ENCODE measurements at regions not wholly inside any gene's neighbourhood (a gene's known extent, or its start where the extent isn't known, plus 50 kb on each side); places are given as distances from the start of the nearest gene placed in this dataset.
"Not testable (repeated sequence)": the region's sequence is repeated elsewhere in the genome, so short reads cannot be mapped to it uniquely, and the experiment has no call there.

DNA sequence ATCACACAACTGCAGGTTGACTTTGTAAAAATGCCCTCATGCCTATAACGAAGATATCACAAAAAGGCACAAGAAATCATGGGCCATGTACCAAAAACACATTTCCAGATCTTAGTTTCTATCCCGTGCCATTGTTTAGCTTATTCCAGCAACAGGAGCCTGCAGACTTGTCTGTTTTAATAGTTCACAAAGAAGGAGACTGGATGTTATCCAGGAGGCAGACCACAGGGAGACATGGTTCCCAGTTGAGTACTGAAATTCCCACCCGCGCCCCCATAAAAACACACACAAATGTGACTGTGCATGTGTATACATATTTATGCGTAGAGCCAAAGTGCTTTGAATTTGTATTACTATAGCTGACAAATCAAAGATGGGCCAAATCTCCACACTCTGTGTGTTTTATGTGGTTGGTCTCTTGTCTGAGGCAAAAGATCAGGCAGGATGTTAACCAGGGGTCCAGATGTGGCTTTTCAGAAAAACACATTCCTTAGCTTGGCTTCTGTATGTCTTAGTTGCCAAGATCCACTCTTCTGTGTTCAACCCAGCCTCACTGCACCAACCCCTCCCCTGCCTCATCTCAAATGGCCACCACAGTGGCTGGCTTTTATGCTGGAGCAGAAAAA is 469.2 kb upstream of the DIPK2B start:
- no peak for DNase-seq (ENCODE audit: low spot score)

DNA sequence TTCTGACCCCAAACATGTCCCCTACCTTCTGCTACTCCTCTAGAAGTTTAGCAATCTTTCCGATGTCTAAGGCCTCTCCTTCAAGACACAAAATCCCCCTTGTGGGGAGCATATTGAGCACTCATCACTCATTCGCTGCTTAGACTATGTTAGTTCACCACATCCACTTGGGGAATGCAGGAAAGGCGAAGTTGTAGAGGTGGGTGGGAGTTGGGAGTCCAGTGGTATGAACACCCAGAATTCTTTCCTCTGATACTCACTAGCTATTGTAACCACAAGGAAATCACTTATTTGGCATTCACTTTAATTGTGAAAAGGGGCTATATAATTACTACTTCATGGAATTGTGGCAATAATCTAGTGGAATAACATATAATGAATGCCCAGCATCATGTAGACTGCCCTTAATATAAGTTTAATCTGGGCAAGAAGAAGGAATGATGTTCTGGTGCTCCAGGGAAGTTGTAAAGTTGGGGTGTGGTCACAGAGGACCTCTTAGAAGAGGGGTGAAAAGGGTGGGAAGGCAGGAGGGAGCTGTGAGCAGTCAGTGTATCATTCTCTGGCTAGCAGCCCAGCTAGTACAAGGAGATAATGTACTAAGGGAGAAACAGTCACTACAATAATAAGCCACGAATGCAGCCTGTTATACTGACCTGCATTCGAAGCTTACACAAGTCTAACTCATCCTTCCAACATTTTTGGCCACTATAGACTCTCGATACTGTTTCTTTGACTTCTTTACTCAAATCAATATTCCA is 468.2 kb upstream of the DIPK2B start:
- no peak for DNase-seq (ENCODE audit: low spot score)

DNA sequence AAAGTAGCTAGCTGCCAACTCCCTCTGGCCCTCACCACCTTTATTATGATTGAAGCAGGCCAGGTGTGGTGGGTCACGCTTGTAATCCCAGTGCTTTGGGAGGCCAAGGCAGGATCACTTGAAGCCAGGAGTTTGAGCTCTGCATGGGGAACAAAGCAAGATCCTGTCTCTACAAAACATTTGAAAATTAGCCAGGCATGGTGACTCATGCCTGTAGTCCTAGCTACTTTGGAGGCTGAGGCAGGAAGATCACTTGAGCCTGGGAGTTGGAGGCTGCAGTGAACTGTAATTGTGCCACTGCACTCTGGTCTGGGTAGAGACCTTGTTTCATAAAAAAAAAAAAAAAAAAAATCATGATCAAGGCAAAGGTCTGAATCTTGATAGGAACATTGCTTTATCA is 467.0 kb upstream of the DIPK2B start:
- no peak for DNase-seq (ENCODE audit: low spot score)

DNA sequence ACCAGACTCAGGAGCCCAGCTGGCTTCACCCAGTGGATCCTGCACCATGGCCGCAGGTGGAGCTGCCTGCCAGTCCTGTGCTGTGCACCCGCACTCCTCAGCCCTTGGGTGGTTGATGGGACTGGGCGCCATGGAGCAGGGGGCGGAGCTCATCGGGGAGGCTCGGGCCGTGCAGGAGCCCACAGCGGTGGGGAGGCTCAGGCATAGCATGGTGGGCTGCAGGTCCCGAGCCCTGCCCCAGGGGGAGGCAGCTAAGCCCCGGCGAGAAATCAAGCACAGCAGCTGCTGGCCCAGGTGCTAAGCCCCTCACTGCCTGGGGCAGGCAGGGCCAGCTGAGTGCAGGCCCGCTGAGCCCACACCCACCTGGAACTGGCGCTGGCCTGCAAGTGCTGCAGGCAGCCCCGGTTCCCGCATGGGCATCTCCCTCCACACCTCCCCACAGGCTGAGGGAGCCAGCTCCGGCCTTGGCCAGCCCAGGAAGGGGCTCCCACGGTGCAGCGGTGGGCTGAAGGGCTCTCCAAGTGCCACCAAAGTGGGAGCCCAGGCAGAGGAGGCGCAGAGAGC is 464.1 kb upstream of the DIPK2B start:
- DNase-seq (ENCODE audit: low spot score), result no peak

DNA sequence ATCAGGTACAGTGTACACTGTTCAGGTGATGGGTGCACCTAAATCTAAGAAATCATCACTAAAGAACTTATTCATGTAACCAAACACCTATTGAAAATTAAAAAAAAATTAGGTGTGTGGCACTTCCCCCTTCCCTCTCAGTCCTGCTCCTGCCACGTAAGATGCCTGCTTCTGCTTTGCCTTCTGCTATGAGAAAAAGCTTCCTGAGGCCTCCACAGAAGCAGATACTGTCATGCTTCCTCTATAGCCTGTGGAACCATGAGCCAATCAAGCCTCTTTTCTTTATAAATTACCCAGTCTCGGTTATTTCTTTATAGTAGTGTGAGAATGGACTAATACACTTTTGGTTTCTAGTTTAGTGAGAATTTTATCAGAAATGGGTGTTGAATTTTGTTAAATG is 459.8 kb upstream of the DIPK2B start:
- no peak for DNase-seq (ENCODE audit: low spot score)

DNA sequence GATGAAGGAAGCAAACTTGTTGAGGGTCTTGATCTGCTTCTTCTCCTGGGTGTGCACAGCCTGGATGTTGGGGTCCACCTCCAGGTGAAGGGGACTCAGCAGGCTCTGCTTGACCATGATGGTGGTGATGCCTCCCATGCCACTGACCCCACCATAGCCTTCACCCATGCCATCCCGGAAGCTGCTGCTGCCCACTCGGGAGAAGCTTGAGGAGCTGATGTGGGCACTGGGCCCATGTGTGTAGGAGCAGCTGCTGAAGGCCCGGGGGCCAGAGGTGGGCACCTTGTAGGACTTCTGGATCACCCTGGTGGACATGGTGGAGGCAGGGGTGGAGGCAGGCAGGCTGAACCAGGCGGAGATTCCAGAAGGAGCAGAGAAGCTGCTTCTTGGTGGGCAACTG is 432.7 kb upstream of the DIPK2B start:
- DNase-seq (ENCODE audit: low spot score), result no peak

DNA sequence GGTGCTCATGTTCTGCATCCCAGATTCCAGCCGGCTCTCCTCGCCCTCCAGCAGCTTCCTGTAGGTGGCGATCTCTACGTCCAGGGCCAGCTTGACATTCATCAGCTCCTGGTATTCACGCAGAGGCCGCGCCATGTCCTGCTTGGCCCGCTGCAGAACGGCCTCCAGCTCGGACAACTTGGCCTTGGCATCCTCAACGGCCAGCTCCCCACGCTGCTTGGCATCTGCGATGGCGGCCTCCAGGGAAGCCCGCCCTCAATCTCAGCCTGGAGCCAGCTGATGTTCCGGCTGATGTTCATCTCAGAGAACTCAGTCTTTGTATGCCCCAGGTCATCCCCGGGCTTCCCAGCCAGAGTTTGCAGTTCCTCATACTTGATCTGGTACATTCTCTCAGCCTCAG is 431.8 kb upstream of the DIPK2B start:
- no peak for DNase-seq (ENCODE audit: low spot score)

DNA sequence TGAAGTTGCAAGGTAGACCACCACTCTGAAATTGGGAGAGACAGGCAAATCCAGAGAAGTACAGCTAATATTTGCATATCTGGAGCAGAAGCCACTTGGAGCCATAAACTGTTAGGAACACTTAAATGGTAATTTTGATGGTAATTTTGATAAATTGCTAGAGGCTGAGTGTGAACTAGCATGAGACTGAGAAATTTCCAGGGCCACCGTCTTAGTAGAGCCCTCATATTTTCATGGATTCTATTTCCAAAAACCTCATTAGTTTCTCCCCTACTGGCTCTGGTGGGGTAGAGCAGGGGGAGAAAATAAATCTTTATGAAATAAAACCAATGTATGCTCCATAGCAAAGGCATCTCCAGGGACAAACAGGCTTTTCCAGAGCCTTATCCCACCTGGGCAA is 429.4 kb upstream of the DIPK2B start:
- no peak for DNase-seq (ENCODE audit: low spot score)

DNA sequence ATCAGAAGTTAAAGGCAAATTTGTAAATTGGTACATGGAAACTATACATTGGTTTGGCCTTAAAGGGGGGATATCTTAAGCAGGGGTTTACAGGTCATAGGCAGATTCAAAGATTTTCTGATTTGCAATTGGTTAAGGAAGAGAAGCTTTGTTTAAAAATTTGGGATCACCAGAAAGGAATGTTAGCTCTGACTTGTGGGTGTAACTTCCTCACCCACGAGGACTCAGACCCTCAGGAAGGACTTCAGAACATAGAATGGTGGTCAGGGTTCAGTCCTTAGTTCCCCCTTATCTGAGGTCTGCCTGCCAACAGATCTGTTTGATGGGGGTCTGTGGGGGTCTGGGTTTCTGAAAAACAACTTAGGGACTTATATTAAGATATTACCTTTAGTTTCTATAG is 427.4 kb upstream of the DIPK2B start:
- no peak for DNase-seq (ENCODE audit: low spot score)

DNA sequence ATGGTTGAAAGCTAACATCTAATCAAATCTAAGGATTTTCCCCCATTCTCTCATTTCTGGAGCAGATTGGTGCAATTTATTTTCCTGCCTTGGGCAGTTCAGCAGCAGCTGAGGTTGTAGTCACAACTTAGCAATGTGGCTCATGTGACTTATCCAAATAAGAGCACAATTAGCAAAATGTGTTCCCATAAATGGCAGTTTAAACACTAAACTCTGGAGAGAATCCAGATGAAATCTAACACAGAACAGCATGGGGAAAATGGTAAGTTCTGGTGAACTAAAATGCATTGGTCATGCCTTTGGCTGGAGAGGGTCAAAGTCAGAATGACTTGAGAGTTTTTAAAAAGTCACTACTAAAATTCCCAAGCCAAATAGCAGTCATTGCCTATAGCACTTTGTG is 422.6 kb upstream of the DIPK2B start:
- no peak for DNase-seq (ENCODE audit: low spot score)

DNA sequence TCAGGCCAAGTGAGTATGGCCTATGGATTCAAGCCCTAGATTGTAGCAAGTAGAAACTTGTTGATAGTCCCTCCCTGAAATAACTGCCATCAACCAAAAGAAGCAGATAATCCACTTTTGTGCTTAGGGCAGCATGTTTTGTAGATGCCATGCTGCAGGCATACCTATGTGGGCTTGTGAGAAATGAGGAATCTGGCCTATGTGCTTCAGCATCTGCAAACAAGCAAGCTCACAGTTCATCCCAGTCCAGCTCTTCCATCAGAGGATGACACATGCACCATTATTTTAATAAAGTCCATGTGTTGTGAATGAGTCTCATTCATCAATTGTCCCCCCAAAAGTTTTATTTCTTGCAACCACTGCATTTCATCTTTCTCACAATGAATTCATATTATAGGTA is 421.9 kb upstream of the DIPK2B start:
- no peak for DNase-seq (ENCODE audit: low spot score)

DNA sequence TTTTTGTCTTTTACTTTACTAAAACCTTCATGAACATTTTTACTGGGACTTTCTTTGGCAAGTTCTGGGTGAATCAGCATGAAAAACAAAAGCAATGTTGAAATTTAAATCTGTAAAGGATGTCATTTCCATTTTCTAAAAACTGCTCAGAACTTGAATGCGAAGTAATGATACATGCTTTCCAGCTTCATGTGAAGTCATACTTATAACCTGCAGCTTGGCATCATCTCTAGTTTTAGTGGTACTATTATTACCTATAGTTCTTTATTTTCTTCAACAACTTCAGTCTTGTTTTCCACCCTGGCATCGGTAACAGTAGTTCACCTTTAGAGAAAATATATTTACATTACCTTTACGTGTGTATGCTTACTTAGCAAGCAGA is 421.4 kb upstream of the DIPK2B start:
- no peak for DNase-seq (ENCODE audit: low spot score)

DNA sequence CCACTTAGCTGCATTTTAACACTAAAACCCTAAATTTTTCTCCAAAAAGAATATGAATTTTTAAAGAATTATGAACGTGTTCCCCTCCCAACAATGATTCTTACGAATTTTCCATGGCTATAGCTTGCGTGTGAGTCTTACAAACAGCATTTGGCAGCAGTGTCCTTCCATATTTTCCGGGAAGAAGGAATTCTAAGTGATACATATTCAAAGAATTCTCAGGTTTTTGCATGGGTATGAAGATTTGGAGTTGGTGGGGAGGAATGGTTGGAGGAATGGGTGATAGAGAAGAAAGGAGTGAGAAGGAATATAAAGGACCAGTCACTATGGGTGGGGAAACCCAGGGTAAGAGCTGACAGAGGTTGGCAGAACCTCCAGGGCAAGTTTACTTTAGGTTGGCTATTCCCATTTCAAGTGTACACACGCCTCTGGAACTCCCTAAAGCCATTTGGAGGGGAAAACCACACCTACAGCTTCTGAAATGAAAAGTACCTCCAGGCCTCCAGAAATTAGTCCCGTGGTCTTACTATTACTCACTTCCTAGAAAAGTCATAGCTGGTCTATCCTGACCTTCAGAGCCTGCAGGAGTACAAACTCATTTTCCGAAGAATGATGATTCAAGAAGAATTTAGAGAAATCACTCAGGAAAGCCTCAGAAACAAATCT is 420.8 kb upstream of the DIPK2B start:
- DNase-seq (ENCODE audit: low spot score), result no peak

DNA sequence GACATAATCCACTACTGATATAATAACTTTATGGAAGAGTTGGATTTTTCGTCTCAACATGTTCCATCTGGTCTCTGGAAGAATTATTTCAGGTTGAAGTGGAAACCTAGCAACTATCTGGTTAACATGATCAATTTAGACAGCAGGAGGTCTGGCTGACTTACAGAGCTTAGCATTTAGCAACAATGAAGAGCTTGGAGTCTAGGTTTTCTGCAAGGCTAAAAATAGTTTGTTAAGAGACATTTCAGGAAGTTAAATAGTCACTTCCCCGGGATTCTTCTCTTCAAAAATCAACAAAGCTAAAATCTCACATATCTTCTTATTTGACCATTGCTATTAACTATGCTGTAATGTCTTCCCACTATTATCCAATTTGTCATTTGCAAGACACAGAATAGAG is 418.6 kb upstream of the DIPK2B start:
- no peak for DNase-seq (ENCODE audit: low spot score)

DNA sequence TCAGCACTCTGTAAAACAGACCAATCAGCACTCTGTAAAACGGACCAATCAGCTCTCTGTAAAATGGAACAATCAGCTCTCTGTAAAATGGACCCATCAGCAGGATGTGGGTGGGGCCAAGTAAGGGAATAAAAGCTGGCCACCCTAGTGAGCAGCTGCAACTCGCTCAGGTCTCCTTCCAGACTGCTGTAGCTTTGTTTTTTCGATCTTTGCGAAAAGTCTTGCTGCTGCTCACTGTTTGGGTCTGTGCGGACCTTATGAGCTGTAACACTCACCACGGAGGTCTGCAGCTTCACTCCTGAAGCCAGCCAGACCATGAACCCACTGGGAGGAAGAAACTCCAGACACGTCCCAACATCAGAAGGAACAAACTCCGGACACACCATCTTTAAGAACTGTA is 414.9 kb upstream of the DIPK2B start:
- DNase-seq (ENCODE audit: low spot score), result not testable (repeated sequence)

DNA sequence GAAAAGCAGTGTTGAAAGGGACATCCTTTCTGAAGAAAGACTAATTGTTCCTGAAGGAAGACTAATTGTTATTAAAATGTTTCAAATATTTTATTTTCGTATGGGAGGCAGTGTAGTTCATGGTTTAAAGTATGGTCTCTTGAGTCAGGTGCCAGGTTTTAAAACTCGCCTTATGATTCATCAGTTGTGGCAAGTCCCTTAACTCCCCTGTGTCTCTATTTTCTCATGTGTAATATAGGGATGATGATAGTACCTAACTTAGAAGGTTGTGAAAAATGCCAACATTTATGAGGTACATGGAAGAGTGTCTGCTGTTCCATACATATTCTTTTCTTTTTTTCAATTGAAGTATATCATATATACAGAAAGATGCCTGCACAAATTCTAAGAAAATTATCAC is 414.2 kb upstream of the DIPK2B start:
- no peak for DNase-seq (ENCODE audit: low spot score)

DNA sequence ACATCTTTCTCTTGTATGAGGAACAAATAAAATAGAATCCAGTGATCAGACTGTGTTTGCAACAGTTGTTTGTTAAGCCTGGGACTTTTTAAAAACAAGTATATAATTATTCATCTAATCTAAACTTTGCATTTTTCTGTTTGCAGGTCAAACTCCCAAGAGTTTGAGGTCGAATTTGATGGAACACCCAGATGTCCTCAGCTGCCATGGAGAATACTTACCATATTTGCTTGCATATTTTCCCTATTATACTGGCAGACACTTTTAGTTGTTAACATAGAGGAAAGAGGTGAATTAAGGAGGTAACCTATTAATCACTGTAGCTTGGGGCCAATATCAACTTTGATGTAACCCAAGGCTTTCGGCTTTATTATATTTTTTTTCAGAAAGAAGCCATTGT is 401.5 kb upstream of the DIPK2B start:
- no peak for DNase-seq (ENCODE audit: low spot score)

DNA sequence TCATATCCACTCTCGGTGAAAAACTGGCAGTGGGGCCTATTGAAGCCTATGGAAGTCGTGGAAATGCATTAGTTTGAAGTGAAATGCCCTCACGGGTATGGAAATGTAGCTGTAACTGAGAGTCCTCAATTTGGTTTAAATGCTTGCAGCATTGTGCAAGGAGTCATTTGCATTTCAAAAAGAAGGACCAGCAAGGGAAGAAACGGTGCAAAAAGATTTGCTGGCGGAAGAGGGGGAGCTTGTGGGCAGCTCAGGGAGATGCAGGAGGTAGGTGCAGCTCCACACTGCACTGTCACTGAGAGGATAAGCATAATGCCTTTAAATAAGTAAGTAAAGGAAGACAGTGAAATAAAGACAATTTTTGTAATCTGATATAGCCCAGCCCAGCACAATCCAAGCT is 400.4 kb upstream of the DIPK2B start:
- no peak for DNase-seq (ENCODE audit: low spot score)

DNA sequence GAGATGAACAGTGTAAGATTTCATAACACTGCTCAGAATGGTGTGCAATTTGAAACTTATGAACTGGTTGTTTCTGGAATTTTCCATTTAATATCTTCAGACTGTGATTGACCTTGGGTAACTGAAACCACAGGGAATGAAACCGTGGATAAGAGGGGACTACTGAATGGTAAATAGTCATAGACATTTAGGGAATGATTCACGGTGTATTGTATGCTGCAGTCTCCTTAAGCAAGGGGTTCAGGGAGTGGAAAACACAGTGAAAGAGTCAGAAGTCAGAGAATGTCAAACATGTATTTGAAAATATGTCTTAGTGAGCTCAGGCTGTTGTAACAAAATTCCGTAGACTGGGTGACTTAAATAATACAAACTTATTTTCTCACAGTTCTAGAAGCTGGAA is 398.2 kb upstream of the DIPK2B start:
- no peak for DNase-seq (ENCODE audit: low spot score)

DNA sequence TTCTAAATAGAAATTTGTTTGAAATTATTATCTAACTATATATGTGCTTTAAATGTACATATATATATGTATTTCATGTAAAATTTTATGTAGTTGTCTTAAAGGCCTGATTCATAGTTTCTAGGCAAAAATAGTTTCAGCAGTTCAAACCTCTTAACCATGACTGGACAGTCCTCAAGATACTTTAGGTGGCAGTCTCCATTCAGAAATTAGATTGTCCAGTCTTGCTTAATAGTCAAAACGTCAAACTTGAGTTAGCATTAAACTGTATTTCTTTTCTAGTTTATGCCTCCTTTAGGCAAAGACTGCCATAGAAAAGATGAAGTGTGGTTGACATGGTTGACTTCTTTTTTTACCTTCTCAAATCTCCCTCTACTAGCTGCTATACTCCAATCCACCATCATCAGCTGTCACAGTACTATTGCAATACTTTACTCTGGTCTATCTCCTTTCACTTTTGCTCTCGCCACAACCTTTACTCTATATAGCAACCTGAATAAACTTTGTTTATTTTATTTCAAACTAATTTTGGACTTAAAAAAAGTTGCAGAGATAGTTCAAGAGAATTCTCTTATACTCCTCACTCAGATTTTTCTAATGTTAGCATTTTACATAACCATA is 395.6 kb upstream of the DIPK2B start:
- DNase-seq (ENCODE audit: low spot score), result no peak

DNA sequence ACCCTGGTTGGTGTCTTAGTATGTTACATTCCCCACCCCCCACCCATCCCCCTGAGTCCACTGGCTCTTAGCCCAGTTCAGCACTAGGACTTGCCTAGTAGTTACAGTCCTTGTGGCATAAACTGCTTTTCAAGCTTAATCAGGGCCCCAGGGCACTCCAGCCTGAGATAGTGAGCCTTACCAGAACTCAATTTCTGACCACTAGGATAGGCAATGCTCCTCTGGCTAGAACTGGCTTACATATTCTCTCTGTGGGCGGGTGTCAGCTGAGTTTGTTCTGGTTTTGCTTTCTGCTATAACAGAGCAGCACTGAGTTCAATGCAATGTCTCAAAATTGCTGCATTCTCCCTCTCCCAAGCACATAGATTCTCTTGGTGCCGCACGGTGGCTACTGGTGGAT is 391.4 kb upstream of the DIPK2B start:
- no peak for DNase-seq (ENCODE audit: low spot score)

DNA sequence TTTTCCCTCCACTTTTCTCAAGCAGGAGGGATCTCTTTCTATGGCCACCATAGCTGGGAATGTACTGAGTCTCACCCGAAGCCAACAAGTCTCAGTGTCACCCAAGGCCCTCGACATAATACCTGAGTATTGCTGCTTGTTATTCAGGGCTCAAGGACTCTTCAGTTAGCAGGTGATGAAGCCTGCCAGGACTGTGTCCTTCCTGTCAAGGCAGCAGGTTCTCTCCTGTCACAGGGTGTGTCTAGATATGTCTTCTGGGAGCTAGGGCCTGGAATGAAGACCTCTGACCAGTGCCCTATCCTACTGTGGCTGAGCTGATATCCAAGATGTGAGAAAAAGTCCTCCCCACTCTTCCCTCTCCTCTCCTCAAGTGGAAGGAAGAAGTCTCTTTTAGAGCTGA is 391.0 kb upstream of the DIPK2B start:
- DNase-seq (ENCODE audit: low spot score), result no peak

DNA sequence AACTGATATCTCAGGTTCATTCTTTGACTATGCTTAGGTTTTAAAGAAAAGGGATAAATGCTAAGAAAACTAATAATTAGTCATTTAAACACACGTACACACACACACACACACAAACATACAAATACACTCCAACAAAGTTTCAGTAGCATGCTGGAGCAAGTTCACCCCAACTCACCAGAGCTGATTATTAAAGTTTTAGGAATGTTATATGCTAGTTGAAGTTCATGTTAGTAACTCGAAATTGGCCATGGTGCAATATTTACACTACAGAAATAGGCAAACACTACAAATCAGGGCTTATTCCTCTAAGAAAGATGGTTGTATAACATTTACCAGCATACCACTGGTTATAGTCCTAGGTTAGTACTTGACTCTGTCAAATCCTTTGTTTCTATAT is 384.0 kb upstream of the DIPK2B start:
- no peak for DNase-seq (ENCODE audit: low spot score)
